Epidermal melanocyte (primary cell): ENCODE measurements at regions not wholly inside any gene's neighbourhood (a gene's known extent, or its start where the extent isn't known, plus 50 kb on each side); places are given as distances from the start of the nearest gene placed in this dataset.
A peak's percentile ranks its signal among the peaks of the same experiment; 100 is the strongest.
"Not testable (repeated sequence)": the region's sequence is repeated elsewhere in the genome, so short reads cannot be mapped to it uniquely, and the experiment has no call there.

ENCODE experiments used
- DNase-seq: peaks from one replicate; pipeline ENCODE4 v3.0.0; 2011; ENCODE audit warnings: low spot score; ENCODE audit not compliant: insufficient read length

- DNase-seq = no peak
Observed at GRCh38 chrX:130467936-130468335, 66.1 kb downstream of the RBMX2 start.

DNA sequence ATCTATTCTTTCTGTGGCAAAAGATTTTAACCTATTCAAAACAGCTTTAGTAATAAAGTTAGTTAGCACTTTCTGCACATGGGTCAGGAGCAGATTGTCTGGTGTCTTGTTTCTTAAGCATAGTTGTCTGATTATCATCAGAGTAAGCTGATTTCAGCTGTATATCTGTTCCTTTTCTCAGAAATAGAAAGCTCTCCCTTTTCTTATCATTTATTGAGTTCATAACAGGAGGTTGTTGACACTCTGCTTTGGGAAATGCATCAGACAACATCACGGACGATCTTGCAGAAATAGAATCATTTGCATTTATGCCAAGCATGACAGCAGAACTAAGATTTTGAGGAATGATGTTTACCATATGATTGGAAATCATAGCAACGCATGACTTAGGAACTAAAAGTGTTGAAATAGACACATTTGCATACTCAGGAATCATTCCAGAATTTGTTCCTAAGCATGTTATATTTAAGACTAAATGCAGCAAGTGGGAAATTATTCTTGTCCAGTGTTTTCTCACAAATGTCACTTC, 66.7 kb downstream of the RBMX2 start:
- no peak for DNase-seq

- no peak for DNase-seq
Observed at GRCh38 chrX:130482871-130483270, 81.1 kb downstream of the RBMX2 start.

- DNase-seq = no peak
Observed at GRCh38 chrX:130485870-130486269, 84.1 kb downstream of the RBMX2 start.

DNA sequence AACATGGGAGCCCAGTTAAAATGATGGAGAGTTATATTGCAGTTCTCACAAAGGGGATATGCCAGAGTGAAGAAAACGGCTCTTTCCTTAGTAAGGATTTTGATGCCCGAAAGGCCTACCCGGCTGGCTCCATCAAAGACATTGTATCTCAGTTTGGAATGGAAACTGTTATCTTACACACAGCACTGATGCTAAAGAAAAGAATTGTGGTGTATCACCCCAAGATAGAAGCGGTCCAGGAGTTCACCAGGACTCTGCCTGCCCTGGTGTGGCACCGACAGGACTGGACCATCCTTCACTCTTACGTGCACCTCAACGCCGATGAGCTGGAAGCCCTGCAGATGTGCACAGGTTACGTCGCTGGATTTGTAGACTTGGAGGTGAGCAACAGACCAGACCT, 93.7 kb downstream of the RBMX2 start:
- not testable (repeated sequence) for DNase-seq

GRCh38 chrX:130497531-130497930, 95.7 kb downstream of the RBMX2 start:
- DNase-seq = no peak

DNA sequence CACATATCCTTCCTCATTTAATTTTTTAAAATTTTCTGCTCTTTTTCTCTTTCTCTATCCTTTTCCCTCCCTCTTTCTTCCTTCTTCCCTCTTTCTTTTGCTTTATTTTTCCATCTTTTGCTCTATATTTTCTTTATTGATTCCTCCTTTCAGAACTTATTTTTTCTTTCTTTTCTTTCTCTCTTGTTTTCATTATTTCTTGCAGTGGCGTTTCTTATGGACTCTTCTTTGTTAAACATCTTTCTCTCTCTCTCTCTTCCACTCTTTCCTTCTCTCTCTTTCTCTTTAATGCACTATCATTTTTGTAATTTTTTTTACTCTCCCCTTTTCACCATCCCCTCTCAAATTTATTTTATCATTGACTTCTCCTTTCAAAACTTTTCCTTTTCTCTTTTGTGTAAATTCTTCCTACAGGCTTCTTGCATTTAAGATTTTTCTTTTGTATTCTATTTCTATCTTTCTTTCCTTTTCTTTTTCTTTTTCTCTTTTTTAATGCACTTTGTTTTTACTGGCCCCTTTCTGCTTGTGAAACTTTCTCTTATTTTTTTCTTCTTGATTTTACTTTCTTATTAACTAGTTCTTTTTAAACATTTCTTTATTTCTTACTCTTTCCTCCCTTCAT, 97.0 kb downstream of the RBMX2 start:
- no peak for DNase-seq

DNA sequence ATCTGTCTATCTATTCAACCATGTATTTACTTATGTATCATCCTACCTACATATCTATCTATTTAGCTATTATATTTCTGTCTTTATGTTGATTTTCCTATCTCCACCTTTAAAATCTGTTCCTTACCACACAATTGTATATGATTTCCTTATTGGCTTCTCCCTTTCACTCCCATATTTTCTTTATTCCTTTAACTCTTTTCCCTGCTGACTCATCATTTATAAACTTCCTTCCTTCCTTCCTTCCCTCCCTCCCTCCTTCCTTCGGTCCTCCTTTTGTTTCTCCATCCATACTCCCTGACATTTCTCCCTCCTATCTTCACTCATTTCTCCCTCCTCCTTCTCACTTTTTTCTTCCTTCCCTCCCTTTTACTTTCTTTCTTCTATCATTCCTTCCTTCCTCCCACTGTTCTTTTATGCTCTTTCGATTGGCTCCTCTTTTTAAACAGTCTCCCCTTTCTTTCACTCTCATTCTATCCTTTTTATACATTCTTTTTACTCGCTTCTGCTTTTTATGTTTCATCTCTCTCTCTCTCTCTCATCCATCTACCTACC, 100.3 kb downstream of the RBMX2 start:
- no peak for DNase-seq

GRCh38 chrX:130504019-130504418, 102.2 kb downstream of the RBMX2 start:
- no peak for DNase-seq

DNA sequence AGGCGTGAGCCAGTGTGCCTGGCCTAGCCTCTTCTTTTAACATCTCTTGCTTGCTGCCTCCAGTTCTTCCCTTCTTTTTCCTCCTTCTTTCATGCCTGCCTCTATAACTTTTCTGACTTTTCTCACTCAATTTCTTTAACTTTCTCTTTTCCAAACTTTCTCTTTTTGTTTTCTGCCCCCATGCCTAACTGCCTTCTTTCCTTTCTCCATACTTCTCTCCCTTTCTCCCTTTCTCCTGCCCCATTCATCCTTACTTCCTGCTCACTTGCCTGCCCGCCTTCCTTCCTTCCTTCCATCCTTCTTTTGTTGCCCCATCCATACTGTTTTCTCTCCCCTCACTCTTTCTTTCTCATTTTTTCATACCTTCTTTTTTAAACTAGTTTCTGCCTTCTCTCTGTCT, 105.2 kb downstream of the RBMX2 start:
- no peak for DNase-seq

DNA sequence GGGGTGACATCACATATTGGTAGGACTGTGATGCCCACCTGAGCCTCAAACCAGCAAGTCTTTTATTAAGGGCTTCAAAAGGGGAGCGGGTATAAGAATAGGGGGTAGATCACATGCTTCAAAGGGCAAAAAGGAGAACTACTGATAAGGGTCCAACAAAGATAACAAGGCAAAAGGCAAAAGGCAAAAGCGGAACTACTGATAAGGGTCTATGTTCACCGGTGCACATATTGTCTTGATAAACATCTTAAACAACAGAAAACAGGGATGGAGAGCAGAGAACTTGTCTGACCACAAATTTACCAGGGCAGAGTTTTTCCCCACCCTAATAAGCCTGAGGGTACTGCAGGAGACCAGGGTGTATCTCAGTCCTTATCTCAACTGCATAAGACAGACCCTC, 110.7 kb downstream of the RBMX2 start:
- not testable (repeated sequence) for DNase-seq

GRCh38 chrX:130516123-130516522, 114.3 kb downstream of the RBMX2 start:
- no peak for DNase-seq

- peak; percentile 17 for DNase-seq
Observed at GRCh38 chrX:130523460-130524394, 121.9 kb downstream of the RBMX2 start.

- no peak for DNase-seq
Observed at GRCh38 chrX:130524476-130525194, 122.8 kb downstream of the RBMX2 start.

DNA sequence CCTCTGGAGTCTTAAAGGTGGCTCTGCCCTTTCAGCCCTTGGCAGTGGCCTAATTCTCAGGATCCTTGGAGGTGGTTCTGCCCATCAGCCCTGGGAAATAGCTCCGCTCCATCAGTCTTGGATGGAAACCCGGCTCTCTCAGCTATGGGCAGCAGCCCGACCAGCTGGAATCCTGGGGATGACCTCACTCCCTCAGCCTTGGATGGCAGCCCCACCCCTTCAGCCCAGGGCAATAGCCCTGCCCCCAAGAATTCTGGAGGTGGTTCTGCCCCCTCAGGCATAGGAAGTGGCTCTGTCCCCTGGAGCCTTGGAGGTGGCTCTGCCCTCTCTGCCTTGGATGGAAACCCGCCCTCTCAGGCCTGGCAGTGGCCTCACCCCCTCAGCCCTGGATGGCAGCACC, 127.7 kb downstream of the RBMX2 start:
- no peak for DNase-seq

DNA sequence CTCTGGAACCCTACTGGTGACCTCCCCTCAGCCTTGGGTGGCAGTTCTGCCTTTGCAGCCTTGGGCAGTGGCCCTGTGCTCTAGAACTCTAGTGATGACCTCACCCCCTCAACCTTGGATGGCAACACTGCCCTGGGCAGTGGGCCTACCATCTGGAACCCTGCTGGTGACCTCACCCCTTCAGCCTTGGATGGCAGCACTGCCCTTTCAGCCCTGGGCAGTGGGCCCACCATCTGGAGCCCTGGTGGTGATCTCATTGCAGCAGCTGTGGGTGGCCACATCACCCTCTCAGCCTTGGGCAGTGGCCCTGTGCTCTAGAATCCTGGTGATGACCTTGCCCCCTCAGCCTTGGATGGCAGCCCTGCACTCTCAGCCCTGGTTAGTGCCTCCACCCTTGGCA, 129.3 kb downstream of the RBMX2 start:
- DNase-seq = no peak

- no peak for DNase-seq
Observed at GRCh38 chrX:130539721-130540321, 138.0 kb downstream of the RBMX2 start.

- no peak for DNase-seq
Observed at GRCh38 chrX:130543603-130544325, 142.0 kb downstream of the RBMX2 start.

DNA sequence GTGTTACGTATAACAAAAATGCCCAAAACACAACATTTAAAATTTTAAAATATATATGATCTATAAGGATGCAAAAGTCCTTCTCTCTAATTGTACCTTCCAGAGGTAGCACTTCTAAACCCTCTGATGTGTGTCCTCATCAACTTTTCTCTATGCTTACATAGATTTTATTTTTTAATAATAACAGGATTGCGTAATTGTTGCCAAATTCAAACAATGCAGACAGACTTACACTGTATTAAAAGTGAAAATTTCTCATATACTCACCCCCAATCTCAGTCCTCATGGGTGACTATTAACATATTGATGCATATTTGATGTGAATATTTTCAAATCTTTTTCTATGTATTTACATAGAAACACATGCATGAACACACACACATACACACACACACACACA, 144.0 kb downstream of the RBMX2 start:
- no peak for DNase-seq

DNA sequence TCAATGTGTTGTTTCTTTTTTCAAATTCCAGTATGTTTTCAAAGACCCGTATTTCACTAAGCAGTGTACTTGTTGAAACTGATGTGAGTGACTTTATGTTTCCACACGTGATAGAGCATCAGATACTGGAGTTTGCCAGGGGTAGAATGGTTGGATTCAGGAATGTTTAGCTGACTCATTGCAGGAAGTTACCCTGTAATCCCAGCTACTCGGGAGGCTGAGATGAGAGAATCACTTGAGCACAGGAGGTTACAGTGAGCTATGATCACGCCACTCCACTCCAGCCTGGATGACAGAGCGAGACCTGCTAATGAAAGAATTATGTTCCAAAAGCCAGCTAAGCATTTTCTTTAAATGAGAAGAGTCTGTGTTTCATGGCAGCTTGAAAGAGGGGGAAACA, 147.6 kb downstream of the RBMX2 start:
- not testable (repeated sequence) for DNase-seq
